HFFc6 (cell line): ENCODE measurements at regions not wholly inside any gene's neighbourhood (a gene's known extent, or its start where the extent isn't known, plus 50 kb on each side); places are given as distances from the start of the nearest gene placed in this dataset.

Source experiments
- DNase-seq: peaks from one replicate; pipeline ENCODE4 v3.0.0-alpha.2; 2018
- H3K27ac Mint-ChIP-seq: 2 replicates; pipeline ENCODE4 v1.8.0; 2020; ENCODE audit warnings: mild to moderate bottlenecking, mixed read lengths
- H3K27me3 Mint-ChIP-seq: 2 replicates; pipeline ENCODE4 v1.8.0; 2021; ENCODE audit warnings: mild to moderate bottlenecking, moderate library complexity, mixed read lengths; ENCODE audit not compliant: insufficient read depth
- H3K36me3 Mint-ChIP-seq: 2 replicates; pipeline ENCODE4 v1.8.0; 2021; ENCODE audit warnings: low read depth, mixed read lengths
- H3K4me1 Mint-ChIP-seq: 2 replicates; pipeline ENCODE4 v1.8.0; 2020; ENCODE audit warnings: low read depth, mixed read lengths
- H3K4me3 Mint-ChIP-seq: 2 replicates; pipeline ENCODE4 v1.8.0; 2020; ENCODE audit warnings: mild to moderate bottlenecking, moderate library complexity, mixed read lengths
- H3K9me3 Mint-ChIP-seq: 2 replicates; pipeline ENCODE4 v1.8.0; 2020; ENCODE audit warnings: mild to moderate bottlenecking, mixed read lengths
- TF ChIP-seq, protein P1 (sequence below): fragments of 200-600 bp; sonication (generic); IDR thresholded peaks from 2 replicates; pipeline ENCODE4 v1.5.0; 2021; ENCODE audit warnings: antibody characterized with exemption, mild to moderate bottlenecking

DNA sequence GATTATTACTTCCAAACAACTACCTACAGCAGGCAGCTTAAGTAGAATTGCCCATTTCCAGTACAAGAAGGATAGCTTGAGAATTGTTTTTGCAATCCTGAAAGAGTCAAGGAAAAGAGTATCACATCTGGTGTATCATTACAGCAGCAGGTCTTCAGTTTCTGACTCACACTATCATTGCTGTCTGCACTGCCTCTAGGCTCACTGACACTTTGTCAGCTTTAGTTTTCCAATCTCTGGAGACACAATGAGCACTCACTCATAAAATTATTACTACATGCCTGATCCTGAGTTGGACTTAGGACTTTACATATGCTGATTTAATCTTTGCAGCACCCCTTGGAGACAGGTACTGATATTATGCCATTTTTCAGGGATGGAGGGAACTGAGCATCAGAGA is 244.6 kb upstream of the BOD1L1 start:
- Mint-ChIP-seq H3K27me3 (no peaks in the 10 kb centered on the region; the same call in 1 of the 2 replicates), H3K36me3 (no peaks in the 10 kb centered on the region), H3K4me1 (peaks cover 18% of the 10 kb centered on the region), H3K27ac (no peak overlapping the region), H3K4me3 (no peak overlapping the region), H3K9me3 (no peaks in the 10 kb centered on the region)
- peak; percentile 17 for DNase-seq
- TF ChIP-seq, protein P1, sequence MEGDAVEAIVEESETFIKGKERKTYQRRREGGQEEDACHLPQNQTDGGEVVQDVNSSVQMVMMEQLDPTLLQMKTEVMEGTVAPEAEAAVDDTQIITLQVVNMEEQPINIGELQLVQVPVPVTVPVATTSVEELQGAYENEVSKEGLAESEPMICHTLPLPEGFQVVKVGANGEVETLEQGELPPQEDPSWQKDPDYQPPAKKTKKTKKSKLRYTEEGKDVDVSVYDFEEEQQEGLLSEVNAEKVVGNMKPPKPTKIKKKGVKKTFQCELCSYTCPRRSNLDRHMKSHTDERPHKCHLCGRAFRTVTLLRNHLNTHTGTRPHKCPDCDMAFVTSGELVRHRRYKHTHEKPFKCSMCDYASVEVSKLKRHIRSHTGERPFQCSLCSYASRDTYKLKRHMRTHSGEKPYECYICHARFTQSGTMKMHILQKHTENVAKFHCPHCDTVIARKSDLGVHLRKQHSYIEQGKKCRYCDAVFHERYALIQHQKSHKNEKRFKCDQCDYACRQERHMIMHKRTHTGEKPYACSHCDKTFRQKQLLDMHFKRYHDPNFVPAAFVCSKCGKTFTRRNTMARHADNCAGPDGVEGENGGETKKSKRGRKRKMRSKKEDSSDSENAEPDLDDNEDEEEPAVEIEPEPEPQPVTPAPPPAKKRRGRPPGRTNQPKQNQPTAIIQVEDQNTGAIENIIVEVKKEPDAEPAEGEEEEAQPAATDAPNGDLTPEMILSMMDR: no peak

DNA sequence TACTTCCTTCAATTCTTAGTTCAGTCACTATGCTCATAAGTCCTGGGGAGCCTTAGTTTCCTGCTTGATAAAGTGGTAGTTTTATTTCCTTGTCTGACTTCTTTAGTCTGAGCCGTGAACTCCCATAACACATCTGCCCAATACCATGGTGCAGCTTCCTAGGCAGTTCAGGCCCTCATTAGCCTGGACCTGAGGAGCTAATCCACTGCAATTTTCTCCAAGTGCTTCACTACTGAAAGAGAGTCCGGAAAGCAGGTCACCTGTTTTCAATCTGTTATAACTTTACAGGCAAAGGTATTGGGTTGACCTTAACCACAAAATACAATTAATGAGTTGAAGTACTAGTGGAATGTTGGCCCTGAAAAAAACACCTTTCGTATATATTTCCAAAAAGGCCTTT is 245.4 kb upstream of the BOD1L1 start:
- TF ChIP-seq, protein P1: no peak
- DNase-seq: no peak
- Mint-ChIP-seq H3K4me3 (no peak overlapping the region), H3K27me3 (no peaks in the 10 kb centered on the region), H3K36me3 (no peaks in the 10 kb centered on the region), H3K9me3 (no peaks in the 10 kb centered on the region), H3K4me1 (peaks cover 10% of the 10 kb centered on the region), H3K27ac (no peak overlapping the region)

DNA sequence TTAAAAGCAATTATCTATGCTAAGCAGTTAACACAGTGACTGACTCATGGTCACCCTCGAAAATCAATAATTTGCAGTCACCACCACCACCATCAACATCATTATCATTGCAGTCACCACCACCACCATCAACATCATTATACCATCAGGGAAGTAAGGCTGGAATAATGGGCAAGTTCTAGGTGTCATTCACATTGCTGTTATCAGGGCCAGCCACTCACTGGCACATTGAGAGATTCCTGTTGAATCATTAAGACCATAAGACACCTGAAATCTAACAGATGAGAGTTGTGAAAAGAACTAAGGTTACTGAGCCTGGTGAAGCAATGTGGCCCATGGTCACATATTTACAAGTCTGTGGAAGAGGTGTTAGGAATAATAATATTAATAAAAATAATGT is 247.7 kb upstream of the BOD1L1 start:
- H3K36me3 Mint-ChIP-seq: no peaks in the 10 kb centered on the region

DNA sequence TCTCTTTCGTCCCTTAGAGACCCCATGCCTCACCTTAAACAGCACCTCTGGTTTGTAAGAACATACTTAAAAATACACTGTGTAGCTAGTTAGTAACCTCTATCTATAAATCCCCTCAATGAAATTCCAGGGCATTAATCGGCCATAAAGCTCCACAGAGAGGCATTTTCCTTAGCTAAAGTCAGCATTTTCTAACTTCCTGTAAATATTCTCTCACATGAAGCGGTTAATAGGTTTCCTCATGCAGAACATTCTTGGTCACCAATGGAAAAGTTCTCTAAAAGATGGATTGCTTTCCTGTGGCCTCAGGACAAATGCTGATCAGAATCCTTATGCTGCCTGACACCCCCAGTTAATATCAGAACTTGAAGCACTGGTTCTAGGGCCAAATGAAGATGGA is 248.6 kb upstream of the BOD1L1 start:
- Mint-ChIP-seq H3K36me3 (no peaks in the 10 kb centered on the region), H3K4me3 (no peak overlapping the region), H3K27ac (no peak overlapping the region), H3K27me3 (no peaks in the 10 kb centered on the region), H3K9me3 (no peaks in the 10 kb centered on the region), H3K4me1 (peaks cover 9% of the 10 kb centered on the region)
- no peak for DNase-seq
- TF ChIP-seq, protein P1: no peak

More for the DNA sequence above, 247.7 kb upstream of the BOD1L1 start:
- no peak for DNase-seq
- Mint-ChIP-seq H3K27me3 (no peaks in the 10 kb centered on the region), H3K27ac (no peak overlapping the region), H3K4me3 (no peak overlapping the region), H3K4me1 (peaks cover 8% of the 10 kb centered on the region), H3K9me3 (no peaks in the 10 kb centered on the region)
- TF ChIP-seq, protein P1: no peak

DNA sequence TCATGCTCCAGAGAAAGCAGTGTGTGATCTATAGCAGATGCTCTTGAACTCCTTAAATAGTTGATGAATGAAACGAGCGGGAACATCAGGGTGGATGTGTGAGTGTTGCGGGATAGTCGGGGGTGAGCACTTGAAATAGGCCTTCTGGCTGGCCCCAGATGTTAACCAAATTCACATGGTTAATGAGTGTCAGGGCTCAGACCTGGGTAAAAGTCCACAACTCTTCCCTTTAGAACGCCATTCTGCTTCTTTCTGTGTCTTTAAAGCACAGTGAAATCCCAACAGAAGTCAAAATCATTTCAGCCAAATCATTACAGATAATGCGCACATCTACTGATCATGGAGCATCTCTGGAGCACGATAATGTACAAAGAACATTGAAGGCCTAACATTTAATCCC is 249.4 kb upstream of the BOD1L1 start:
- no peaks in the 10 kb centered on the region for H3K36me3 Mint-ChIP-seq
- no peaks in the 10 kb centered on the region for H3K27me3 Mint-ChIP-seq
- H3K27ac Mint-ChIP-seq: no peak overlapping the region
- TF ChIP-seq, protein P1: no peak
- no peaks in the 10 kb centered on the region for H3K9me3 Mint-ChIP-seq
- H3K4me1 Mint-ChIP-seq: peaks cover 17% of the 10 kb centered on the region
- no peak overlapping the region for H3K4me3 Mint-ChIP-seq
- no peak for DNase-seq

DNA sequence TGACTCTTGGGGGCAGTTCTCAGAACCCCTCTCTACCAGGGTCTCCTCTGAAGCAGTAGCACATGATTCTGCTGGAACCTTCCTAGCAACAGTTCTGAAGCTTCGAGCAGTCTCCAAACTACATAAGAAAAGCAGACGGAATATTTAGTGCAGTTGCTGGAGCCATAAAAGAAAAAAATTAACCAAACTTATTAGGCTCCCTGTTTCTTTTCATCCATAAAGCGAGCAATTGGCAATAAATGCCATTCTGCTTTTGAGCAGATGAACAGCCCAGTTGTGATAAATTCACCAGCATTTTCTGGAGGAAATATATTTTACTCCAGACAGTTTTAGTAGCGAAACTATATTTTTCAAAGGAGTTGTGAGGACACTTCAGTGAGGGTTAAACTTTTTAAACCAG is 250.1 kb upstream of the BOD1L1 start:
- TF ChIP-seq, protein P1: no peak
- no peaks in the 10 kb centered on the region for H3K9me3 Mint-ChIP-seq
- H3K27ac Mint-ChIP-seq: no peak overlapping the region
- no peaks in the 10 kb centered on the region for H3K36me3 Mint-ChIP-seq
- DNase-seq: no peak
- no peak overlapping the region for H3K4me3 Mint-ChIP-seq
- H3K27me3 Mint-ChIP-seq: no peaks in the 10 kb centered on the region
- H3K4me1 Mint-ChIP-seq: peaks cover 16% of the 10 kb centered on the region
